ENCODE measurements at regions not wholly inside any gene's neighbourhood (a gene's known extent, or its start where the extent isn't known, plus 50 kb on each side); places are given as distances from the start of the nearest gene placed in this dataset.

DNA sequence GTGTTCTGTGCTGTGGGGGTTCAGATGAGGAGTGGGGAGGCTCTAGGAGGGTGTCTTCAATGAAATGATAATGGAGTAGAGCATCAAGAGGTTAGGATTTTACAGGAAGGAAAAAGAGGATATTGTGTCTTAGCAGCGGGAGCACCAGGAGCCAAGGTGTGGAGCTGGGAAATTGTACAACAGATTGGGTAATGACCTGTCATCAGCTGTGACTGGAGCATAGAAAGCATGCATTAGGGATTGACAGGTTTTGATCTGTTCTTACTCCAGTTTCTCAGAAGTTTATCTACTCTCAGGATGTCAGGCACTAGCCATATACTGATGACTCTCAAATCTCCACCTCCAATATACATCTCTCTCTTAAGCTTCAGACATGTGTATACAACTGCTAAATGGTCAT lies 196.9 kb downstream of the ARHGAP12 start:
- DNase-seq (ENCODE audit: low read depth), result no peak
- H3K4me3 ChIP-seq (ENCODE audit: low read depth, low read length), result no peak overlapping the region
- no peak for TF ChIP-seq CTCF (IDR thresholded peaks at IDR 0.05; ENCODE audit: insufficient read depth, low read length)

- DNase-seq (ENCODE audit: low read depth), result no peak
- no peak for TF ChIP-seq CTCF (IDR thresholded peaks at IDR 0.05; ENCODE audit: insufficient read depth, low read length)
- H3K4me3 ChIP-seq (ENCODE audit: low read depth, low read length), result no peak overlapping the region
These were observed 197.9 kb downstream of the ARHGAP12 start for GRCh38 chr10:31730776-31731175.

GRCh38 chr10:31728698-31729224 lies 199.9 kb downstream of the ARHGAP12 start:
- no peak for TF ChIP-seq CTCF (IDR thresholded peaks at IDR 0.05; ENCODE audit: insufficient read depth, low read length)
- DNase-seq (ENCODE audit: low read depth), result no peak
- no peak overlapping the region for H3K4me3 ChIP-seq (ENCODE audit: low read depth, low read length)

GRCh38 chr10:31725436-31725835 lies 203.2 kb downstream of the ARHGAP12 start:
- H3K4me3 ChIP-seq (ENCODE audit: low read depth, low read length), result no peak overlapping the region
- DNase-seq (ENCODE audit: low read depth), result no peak
- TF ChIP-seq CTCF (IDR thresholded peaks at IDR 0.05; ENCODE audit: insufficient read depth, low read length), result no peak

GRCh38 chr10:31724296-31724695 lies 204.3 kb downstream of the ARHGAP12 start:
- no peak for DNase-seq (ENCODE audit: low read depth)
- no peak overlapping the region for H3K4me3 ChIP-seq (ENCODE audit: low read depth, low read length)
- TF ChIP-seq CTCF (IDR thresholded peaks at IDR 0.05; ENCODE audit: insufficient read depth, low read length), result no peak

DNA sequence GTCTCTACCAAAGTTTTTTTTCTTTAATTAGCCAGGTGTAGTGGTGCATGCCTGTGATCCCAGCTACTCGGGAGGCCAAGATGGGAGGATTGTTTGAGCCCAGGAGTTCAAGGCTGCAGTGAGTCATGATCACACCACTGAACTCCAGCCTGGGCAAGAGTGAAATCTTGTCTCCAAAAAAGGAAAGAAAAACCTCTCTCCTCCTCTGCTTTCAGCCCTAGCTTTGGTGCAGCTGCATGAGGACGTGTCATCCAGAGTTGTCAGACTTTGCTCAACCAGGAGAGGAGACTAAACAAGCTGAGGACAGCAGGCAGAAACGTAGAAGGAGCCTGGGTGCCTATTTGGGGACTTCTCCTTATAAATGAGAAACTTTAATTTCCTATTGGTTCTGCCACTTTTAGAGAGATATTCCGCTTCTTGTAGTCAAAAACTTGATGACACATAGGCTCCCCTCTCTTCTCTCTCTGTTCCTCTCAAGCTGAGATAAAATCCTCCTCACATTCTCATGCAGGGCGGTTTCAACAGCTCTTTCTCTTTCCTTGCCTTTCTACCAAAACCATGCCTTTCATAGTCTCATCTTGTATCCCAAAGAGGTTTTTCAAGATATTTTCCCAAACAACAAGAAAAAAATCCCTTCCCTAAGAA lies 205.4 kb downstream of the ARHGAP12 start:
- DNase-seq (ENCODE audit: low read depth), result peak; percentile 17
- no peak for TF ChIP-seq CTCF (IDR thresholded peaks at IDR 0.05; ENCODE audit: insufficient read depth, low read length)
- H3K4me3 ChIP-seq (ENCODE audit: low read depth, low read length), result no peak overlapping the region

DNA sequence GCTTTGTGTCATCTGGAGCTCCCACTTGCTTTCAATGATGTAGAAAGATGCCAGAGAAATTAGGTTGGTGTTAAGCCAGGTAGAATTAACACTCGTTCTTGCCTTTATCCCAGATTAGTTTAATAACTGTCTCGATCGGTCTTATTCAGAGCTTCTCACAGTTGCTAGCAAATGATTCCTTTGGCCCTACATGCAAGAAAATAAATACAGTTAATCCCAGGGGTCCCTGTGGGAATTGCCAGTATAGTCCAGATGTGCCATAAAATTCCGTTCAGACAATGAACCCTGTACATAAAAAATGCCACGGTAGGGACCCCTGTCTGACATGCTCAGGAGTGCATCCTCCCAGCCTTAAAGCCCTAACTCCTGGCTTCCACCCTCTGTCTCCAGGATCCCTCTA lies 207.5 kb downstream of the ARHGAP12 start:
- no peak for TF ChIP-seq CTCF (IDR thresholded peaks at IDR 0.05; ENCODE audit: insufficient read depth, low read length)
- H3K4me3 ChIP-seq (ENCODE audit: low read depth, low read length), result no peak overlapping the region
- no peak for DNase-seq (ENCODE audit: low read depth)
